GM18498 (cell line): ENCODE measurements at regions not wholly inside any gene's neighbourhood (a gene's known extent, or its start where the extent isn't known, plus 50 kb on each side); places are given as distances from the start of the nearest gene placed in this dataset.

Source experiments
- ATAC-seq: cut with Tn5 transposase; IDR thresholded peaks from one replicate; pipeline ENCODE4 v1.9.1; 2021; ENCODE audit warnings: mild to moderate bottlenecking, moderate library complexity; ENCODE audit not compliant: unreplicated experiment

DNA sequence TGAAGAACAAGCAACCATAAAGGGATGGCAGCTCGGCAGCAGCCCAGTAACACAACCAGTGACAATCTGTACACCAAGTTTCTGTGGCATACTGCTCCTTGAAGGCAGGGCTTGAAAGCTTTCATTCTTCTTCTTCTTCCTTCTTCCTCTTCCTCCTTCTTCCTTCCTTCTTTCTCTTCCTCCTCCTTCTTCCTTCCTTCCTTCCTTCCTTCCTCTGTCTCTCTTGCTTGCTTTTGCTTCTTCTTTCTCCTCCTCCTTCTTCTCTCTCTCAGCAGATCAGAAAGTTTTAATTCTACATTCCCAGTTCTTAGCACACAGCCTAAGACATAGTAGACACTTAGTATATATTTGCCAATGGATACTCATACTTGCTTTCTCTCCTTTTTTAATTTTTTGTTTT is 95.9 kb downstream of the GLUL start:
- ATAC-seq, result no peak

DNA sequence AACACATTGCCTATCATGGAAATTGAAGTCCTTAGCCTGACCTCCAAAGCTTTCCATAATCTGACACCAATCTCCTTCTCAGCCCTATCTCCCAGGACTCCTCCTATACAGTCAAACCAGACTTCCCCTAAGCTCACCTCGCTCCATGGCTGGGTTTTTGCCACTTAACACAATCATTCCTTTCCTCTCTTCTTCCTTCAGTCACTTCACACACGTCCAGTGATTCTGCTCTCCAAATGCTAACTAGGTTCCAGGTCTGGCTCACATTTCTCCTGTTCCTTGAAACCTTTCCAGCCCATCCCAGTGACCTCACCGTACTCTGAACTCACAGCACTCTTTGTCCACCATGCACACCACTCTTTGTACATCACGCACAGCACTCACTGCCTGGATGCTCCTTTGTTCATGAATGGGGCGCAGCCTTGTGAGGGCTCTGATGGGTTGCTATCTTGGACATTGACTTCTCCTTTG is 98.4 kb downstream of the GLUL start:
- ATAC-seq, result no peak

GRCh38 chr1:182292193-182292741 is 99.3 kb downstream of the GLUL start:
- ATAC-seq, result no peak

DNA sequence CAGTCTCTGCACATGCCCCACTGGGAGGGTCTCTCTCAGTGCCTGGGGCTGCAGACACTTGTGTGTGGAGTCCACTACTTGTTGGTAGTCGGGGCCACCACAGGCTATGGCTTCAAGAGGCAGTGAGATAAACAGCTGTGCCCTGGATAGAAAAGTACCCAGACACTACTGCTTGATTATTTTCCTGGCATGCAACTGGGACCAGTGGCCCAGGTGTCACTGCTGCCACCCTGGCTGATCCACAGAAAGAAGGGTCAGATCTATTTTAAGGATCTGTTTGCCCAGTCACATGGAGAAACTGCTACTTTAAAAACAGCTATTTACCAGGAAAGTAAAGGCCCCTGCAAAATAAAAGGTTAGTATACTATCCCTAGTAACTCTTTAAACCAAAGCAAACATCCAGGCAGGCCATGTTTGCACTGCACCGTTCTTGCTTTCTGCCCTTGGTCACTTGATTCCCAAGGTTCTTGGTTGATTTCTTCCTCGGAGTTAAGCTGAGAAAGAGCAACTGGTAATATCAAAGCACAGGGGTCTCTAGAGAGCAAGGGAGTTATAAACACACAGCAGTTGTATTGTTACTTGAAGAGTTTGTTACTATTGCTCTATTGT is 99.9 kb downstream of the GLUL start:
- no peak for ATAC-seq

GRCh38 chr1:182288749-182289604 is 102.6 kb downstream of the GLUL start:
- no peak for ATAC-seq

DNA sequence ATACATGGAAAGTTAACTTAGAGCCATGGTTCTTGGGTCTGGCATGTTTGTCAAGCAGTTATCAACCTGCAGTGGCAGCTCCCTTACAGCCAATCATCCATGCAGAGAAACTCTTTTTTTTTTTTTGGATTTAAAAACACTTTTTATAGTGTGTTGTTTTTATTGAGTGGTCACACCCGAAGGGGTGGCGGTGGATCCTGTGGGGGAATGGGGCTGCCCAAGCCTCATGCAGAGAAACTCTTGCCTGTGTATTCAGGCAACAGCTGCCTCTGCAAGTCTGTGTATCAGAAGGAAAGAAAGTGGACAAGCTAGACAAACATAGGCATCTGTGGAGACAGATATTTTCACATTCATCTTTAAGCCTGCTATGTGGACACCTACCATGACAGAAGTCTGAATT is 104.8 kb downstream of the GLUL start:
- ATAC-seq, result no peak

- ATAC-seq, result no peak
Measured at GRCh38 chr1:182283746-182284544, 107.6 kb downstream of the GLUL start.

DNA sequence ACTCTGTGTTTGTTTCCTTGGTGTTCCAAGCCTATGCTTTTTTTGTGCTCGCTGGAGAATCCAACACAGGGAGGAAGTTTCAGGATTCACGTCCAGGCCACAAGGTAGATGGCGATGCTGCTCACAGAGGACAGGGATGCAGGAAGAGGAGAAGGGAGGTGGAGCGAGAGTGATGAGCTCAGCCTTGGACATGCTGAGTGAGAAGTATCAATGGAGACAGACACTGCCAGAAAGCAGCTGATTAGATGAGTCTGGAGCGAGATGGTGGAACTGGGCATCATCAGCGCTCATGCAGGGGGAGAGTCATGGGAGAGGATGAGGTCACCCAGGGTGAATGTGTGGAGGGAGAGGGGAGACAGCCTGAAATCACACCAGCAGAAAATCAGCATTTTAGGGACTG is 110.0 kb downstream of the GLUL start:
- ATAC-seq, result no peak

- ATAC-seq, result no peak
Measured at GRCh38 chr1:182280504-182280900, 111.1 kb downstream of the GLUL start.

- no peak for ATAC-seq
Measured at GRCh38 chr1:182279724-182280503, 111.7 kb downstream of the GLUL start.

- ATAC-seq, result no peak
Measured at GRCh38 chr1:182279302-182279701, 112.3 kb downstream of the GLUL start.

GRCh38 chr1:182278144-182279054 is 113.2 kb downstream of the GLUL start:
- ATAC-seq, result no peak

DNA sequence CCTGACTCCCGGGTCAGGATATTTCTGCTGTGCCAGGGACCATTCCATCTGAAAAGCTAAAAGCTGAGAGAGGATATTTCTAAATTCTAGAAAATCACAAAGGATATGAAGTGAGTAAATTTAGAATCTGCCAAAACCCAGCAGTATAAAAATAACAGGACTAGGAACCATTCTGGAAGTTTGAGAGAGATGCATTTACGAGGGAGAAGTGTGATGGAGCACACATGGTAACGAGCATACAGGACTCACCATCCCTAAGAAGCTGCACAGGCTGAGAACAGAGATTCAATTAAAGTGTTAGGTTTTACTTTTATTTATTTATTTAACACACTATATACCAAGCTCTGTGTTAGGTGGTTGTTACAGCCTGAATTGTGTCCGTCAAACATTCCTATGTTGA is 116.3 kb downstream of the GLUL start:
- ATAC-seq, result no peak

GRCh38 chr1:182274618-182275017 is 117.0 kb downstream of the GLUL start:
- no peak for ATAC-seq

GRCh38 chr1:182270731-182271130 is 120.9 kb downstream of the GLUL start:
- no peak for ATAC-seq

DNA sequence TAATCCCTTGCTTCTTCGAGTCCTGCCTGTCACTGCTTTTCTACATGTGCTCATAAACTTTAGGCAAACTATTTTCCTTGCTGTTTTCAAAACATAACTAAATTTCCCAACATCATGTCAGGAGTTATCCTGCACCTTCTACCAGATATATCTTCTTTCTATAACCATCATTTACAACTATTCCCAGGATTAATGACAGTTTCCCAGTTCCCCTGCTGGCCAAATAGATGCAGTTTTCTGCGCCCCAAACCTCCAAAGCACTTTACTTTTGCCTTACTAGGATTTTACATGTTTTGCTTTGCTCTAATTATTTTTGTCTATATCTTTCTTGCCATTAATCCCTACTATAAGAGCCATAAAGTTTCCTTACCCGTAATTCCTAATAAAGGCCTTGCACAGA is 122.5 kb downstream of the GLUL start:
- ATAC-seq, result no peak

- ATAC-seq, result no peak
Measured at GRCh38 chr1:182268669-182269068, 122.9 kb downstream of the GLUL start.

DNA sequence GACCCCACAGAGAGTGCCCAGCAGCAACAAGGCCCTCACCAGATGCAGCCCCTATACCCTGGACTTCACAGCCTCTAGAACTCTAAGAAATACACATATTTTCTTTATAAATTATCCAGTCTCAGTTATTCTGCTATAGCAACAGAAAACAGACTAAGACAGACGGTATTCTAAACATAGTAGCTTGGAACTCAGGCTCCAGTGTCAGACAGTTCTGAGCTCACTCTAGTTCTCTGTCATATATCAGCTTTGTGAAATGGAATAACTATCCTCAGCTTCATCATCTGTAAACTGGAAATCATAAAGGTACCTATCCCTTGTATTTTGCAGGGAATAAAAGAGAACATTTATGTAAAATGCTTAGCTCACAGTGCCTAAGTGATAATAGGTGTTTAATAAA is 127.4 kb downstream of the GLUL start:
- ATAC-seq, result no peak

DNA sequence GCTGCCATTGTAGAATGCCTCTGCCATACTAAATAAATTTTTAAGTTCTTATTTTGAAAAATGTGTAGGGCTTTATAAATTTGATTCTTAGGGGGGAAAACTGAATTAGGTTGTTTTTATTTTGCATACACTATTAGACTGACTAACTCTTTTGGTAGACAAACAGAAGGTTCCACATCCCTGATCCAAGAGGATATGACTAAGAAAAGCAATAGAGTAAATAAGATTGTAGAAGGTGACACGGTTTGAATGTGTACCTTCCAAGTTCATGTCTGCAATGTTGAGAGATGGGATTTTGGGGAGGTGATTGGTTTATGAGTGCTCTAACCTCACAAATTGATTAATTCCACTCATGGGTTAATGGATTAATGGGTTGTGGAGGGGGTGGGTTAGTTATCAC is 127.9 kb downstream of the GLUL start:
- no peak for ATAC-seq

DNA sequence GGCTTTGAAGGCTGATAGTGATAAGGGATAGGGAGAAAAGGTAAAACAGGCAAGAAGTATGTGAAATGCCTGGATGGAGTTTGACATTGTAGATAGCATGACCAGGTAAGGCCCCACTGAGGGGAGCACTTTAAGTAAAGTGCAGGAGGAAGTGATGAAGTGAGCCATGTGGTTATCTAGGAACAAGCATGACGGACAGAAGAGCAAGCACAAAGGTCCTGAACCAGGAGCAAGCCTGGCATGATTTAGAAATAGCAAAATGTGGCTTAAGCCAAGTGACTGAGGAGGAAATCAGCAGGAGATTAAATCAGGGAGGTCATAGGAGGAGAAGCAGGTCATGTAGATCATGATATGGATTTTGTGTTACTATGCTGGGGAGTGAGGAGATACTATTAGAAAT is 129.2 kb downstream of the GLUL start:
- ATAC-seq, result no peak
